Lower lobe of right lung (tissue), 2 donors: ENCODE measurements at regions not wholly inside any gene's neighbourhood (a gene's known extent, or its start where the extent isn't known, plus 50 kb on each side); places are given as distances from the start of the nearest gene placed in this dataset.

ENCODE experiments used
- ATAC-seq, 2 donors: fragments of 200-7000 bp; cut with Tn5 transposase; one replicate each; pipeline ENCODE4 v1.9.1; 2020 to 2022; ENCODE audit warnings: mild to moderate bottlenecking in 2 of 2, moderate library complexity in 2 of 2
- DNase-seq: peaks from one replicate; pipeline ENCODE4 v3.0.0-alpha.2; 2020
- H3K27ac ChIP-seq: fragments of 200-600 bp; one replicate; pipeline ENCODE4 v1.8.0; 2022
- H3K27me3 ChIP-seq: fragments of 200-600 bp; one replicate; pipeline ENCODE4 v1.8.0; 2022; ENCODE audit warnings: low read depth
- H3K36me3 ChIP-seq: fragments of 200-600 bp; one replicate; pipeline ENCODE4 v1.8.0; 2022; ENCODE audit warnings: mild to moderate bottlenecking
- H3K4me1 ChIP-seq: fragments of 200-600 bp; one replicate; pipeline ENCODE4 v1.8.0; 2022
- H3K4me3 ChIP-seq: fragments of 200-600 bp; one replicate; pipeline ENCODE4 v1.8.0; 2022; ENCODE audit warnings: mild to moderate bottlenecking
- H3K9me3 ChIP-seq: fragments of 200-600 bp; one replicate; pipeline ENCODE4 v1.8.0; 2022
- CTCF ChIP-seq: fragments of 200-600 bp; IDR thresholded peaks from one replicate; pipeline ENCODE4 v1.8.0; 2022; ENCODE audit warnings: antibody characterized with exemption, mild to moderate bottlenecking
- intact Hi-C: fragments of 100-400 bp; cut with DNase I; formaldehyde crosslinking; loops from one replicate; pipeline ENCODE4 v1.11.0; 2022
- donor health status: DM: no; HTN: yes; CAD: no; lungs with severe emphysema.

- Histone ChIP-seq H3K27ac (no peak overlapping the region), H3K4me1 (no peaks in the 10 kb centered on the region), H3K27me3 (no peaks in the 10 kb centered on the region), H3K9me3 (no peaks in the 10 kb centered on the region), H3K36me3 (no peaks in the 10 kb centered on the region), H3K4me3 (no peak overlapping the region)
- ATAC-seq (no peak), DNase-seq (no peak)
- intact Hi-C loops = no loop called here
- TF ChIP-seq CTCF = no peak
These were observed 486.3 kb downstream of the ACTR3B start for GRCh38 chr7:153245809-153246208.

GRCh38 chr7:153247926-153248325 is 488.4 kb downstream of the ACTR3B start:
- intact Hi-C loops = no loop called here
- Histone ChIP-seq H3K9me3 (no peaks in the 10 kb centered on the region), H3K4me3 (no peak overlapping the region), H3K27ac (no peak overlapping the region), H3K36me3 (no peaks in the 10 kb centered on the region), H3K4me1 (no peaks in the 10 kb centered on the region), H3K27me3 (no peaks in the 10 kb centered on the region)
- DNase-seq (no peak), ATAC-seq (no peak)
- TF ChIP-seq CTCF = no peak

GRCh38 chr7:153258686-153259085 is 499.1 kb downstream of the ACTR3B start:
- no peak for TF ChIP-seq CTCF
- Histone ChIP-seq H3K27me3 (no peaks in the 10 kb centered on the region), H3K36me3 (no peaks in the 10 kb centered on the region), H3K27ac (no peak overlapping the region), H3K4me1 (no peaks in the 10 kb centered on the region), H3K4me3 (no peak overlapping the region), H3K9me3 (no peaks in the 10 kb centered on the region)
- intact Hi-C loops = no loop called here
- ATAC-seq (no peak), DNase-seq (no peak)

- no peak for ATAC-seq
- no peak for TF ChIP-seq CTCF
These were observed 516.8 kb downstream of the ACTR3B start for GRCh38 chr7:153276394-153276793.

GRCh38 chr7:153286763-153287162 is 527.2 kb downstream of the ACTR3B start:
- no peak for TF ChIP-seq CTCF
- no peak overlapping the region for H3K4me3 ChIP-seq
- no peaks in the 10 kb centered on the region for H3K27me3 ChIP-seq
- intact Hi-C loops = no loop called here
- no peak for ATAC-seq
- no peaks in the 10 kb centered on the region for H3K9me3 ChIP-seq
- H3K4me1 ChIP-seq = no peaks in the 10 kb centered on the region
- no peak overlapping the region for H3K27ac ChIP-seq
- no peaks in the 10 kb centered on the region for H3K36me3 ChIP-seq
- no peak for DNase-seq

More at GRCh38 chr7:153276394-153276793, 516.8 kb downstream of the ACTR3B start:
- Histone ChIP-seq H3K4me1 (no peaks in the 10 kb centered on the region), H3K27ac (no peak overlapping the region), H3K36me3 (no peaks in the 10 kb centered on the region), H3K9me3 (peaks cover 4% of the 10 kb centered on the region), H3K27me3 (no peaks in the 10 kb centered on the region), H3K4me3 (no peak overlapping the region)
- DNase-seq = no peak
- intact Hi-C loops = no loop called here

GRCh38 chr7:153290066-153290465 is 530.5 kb downstream of the ACTR3B start:
- intact Hi-C loops = no loop called here
- Histone ChIP-seq H3K27me3 (no peaks in the 10 kb centered on the region), H3K4me3 (no peak overlapping the region), H3K36me3 (no peaks in the 10 kb centered on the region), H3K4me1 (no peaks in the 10 kb centered on the region), H3K9me3 (no peaks in the 10 kb centered on the region), H3K27ac (no peak overlapping the region)
- ATAC-seq (no peak), DNase-seq (no peak)
- TF ChIP-seq CTCF = no peak
